CD14-positive monocyte (primary cell): ENCODE measurements at regions not wholly inside any gene's neighbourhood (a gene's known extent, or its start where the extent isn't known, plus 50 kb on each side); places are given as distances from the start of the nearest gene placed in this dataset.

Experiments used
- DNase-seq, 3 donors: peaks; one replicate each; pipeline ENCODE4 v3.0.0-alpha.2; 2011 to 2022
- H2AFZ ChIP-seq: 2 replicates; pipeline ENCODE4 v1.6.0; 2012; ENCODE audit warnings: mild to moderate bottlenecking, low read depth, low read length, inconsistent platforms; ENCODE audit not compliant: insufficient read depth, poor library complexity, severe bottlenecking
- H3K27ac ChIP-seq, 2 donors: 1 replicate in 1 of 2; 2 replicates in 1 of 2; pipeline ENCODE4 v1.5.1; 2012 to 2013; ENCODE audit warnings: low read length in 2 of 2, control low read depth in 1 of 2, inconsistent platforms in 1 of 2, low read depth in 1 of 2, mild to moderate bottlenecking in 1 of 2
- H3K27me3 ChIP-seq, 2 donors: one replicate each; pipeline versions ENCODE4 v1.6.0 to v1.6.1; 2011 to 2013; ENCODE audit warnings: low read length in 2 of 2; ENCODE audit not compliant: control insufficient read depth in 2 of 2, insufficient read depth in 2 of 2
- H3K36me3 ChIP-seq, 2 donors: replicated peaks in 1 of 2; 1 replicate in 1 of 2; 2 replicates in 1 of 2; pipeline versions ENCODE4 v1.5.1 to v1.6.1; 2012 to 2013; ENCODE audit warnings: low read length in 2 of 2, control low read depth in 1 of 2, inconsistent platforms in 1 of 2, mild to moderate bottlenecking in 1 of 2; ENCODE audit not compliant: insufficient read depth in 2 of 2, control insufficient read depth in 1 of 2
- H3K4me1 ChIP-seq, 2 donors: 1 replicate in 1 of 2; 2 replicates in 1 of 2; pipeline versions ENCODE4 v1.5.1 to v1.6.1; 2012 to 2013; ENCODE audit warnings: low read length in 2 of 2, control low read depth in 1 of 2, inconsistent platforms in 1 of 2, mild to moderate bottlenecking in 1 of 2, moderate library complexity in 1 of 2; ENCODE audit not compliant: insufficient read depth in 2 of 2, control insufficient read depth in 1 of 2
- H3K4me2 ChIP-seq: replicated peaks from 2 replicates; pipeline ENCODE3; 2012; ENCODE audit warnings: low read length, moderate library complexity, mild to moderate bottlenecking; ENCODE audit not compliant: poor library complexity, severe bottlenecking; ENCODE audit errors: extremely low read depth
- H3K4me3 ChIP-seq, 3 experiments: fragments of 200-600 bp in 1 of 3; sonication (generic) in 1 of 3; replicated peaks in 1 of 3; 1 replicate in 2 of 3; 2 replicates in 1 of 3; pipeline ENCODE4 v1.5.1; 2011 to 2013; ENCODE audit warnings: low read length in 3 of 3, mild to moderate bottlenecking in 3 of 3, control low read depth in 2 of 3, low read depth in 2 of 3, inconsistent platforms in 1 of 3, moderate library complexity in 1 of 3
- H3K79me2 ChIP-seq: 2 replicates; pipeline ENCODE4 v1.6.0; 2012; ENCODE audit warnings: mild to moderate bottlenecking, control low read depth, inconsistent platforms, low read length, moderate library complexity; ENCODE audit not compliant: insufficient read depth
- H3K9ac ChIP-seq: 2 replicates; pipeline ENCODE4 v1.6.0; 2017; ENCODE audit warnings: low read length, mild to moderate bottlenecking; ENCODE audit not compliant: insufficient read depth, poor library complexity, severe bottlenecking
- H3K9me3 ChIP-seq, 2 donors: replicated peaks in 1 of 2; 1 replicate in 1 of 2; 2 replicates in 1 of 2; pipeline versions ENCODE4 v1.5.1 to v1.6.1; 2012 to 2013; ENCODE audit warnings: low read length in 2 of 2, control low read depth in 1 of 2; ENCODE audit not compliant: control insufficient read depth in 1 of 2, insufficient read depth in 1 of 2
- H4K20me1 ChIP-seq: 2 replicates; pipeline ENCODE4 v1.6.0; 2012; ENCODE audit warnings: mild to moderate bottlenecking, low read length, control low read depth, moderate library complexity; ENCODE audit not compliant: insufficient read depth
- H3K27ac Mint-ChIP-seq, 7 donors: one replicate each; pipeline ENCODE4 v1.8.0; 2020; ENCODE audit warnings: mild to moderate bottlenecking in 7 of 7, mixed read lengths in 7 of 7, moderate library complexity in 6 of 7, inconsistent platforms in 2 of 7
- H3K27me3 Mint-ChIP-seq, 3 donors: one replicate each; pipeline ENCODE4 v1.8.0; 2021 to 2022; ENCODE audit warnings: low read depth in 3 of 3, mild to moderate bottlenecking in 3 of 3, mixed read lengths in 3 of 3, moderate library complexity in 3 of 3, inconsistent platforms in 1 of 3
- H3K36me3 Mint-ChIP-seq, 2 donors: one replicate each; pipeline ENCODE4 v1.8.0; 2020; ENCODE audit warnings: mixed read lengths in 2 of 2, inconsistent platforms in 1 of 2, mild to moderate bottlenecking in 1 of 2
- H3K4me1 Mint-ChIP-seq: one replicate; pipeline ENCODE4 v1.8.0; 2020; ENCODE audit warnings: mild to moderate bottlenecking, mixed read lengths
- H3K4me3 Mint-ChIP-seq, 2 donors: one replicate each; pipeline ENCODE4 v1.8.0; 2020; ENCODE audit warnings: mild to moderate bottlenecking in 2 of 2, mixed read lengths in 2 of 2, moderate library complexity in 1 of 2
- H3K9me3 Mint-ChIP-seq, 7 donors: one replicate each; pipeline ENCODE4 v1.8.0; 2020 to 2022; ENCODE audit warnings: mixed read lengths in 7 of 7, mild to moderate bottlenecking in 6 of 7, moderate library complexity in 6 of 7, inconsistent platforms in 2 of 7
- WGBS: methylation state at CpG from one replicate; pipeline ENCODE4 v1.1.5; 2013; ENCODE audit warnings: missing lambda C conversion rate; ENCODE audit not compliant: insufficient coverage; 5-methylcytosine and 5-hydroxymethylcytosine counted together
- intact Hi-C, 2 donors: fragments of 100-400 bp; cut with micrococcal nuclease; formaldehyde crosslinking; loops; one replicate each; pipeline versions ENCODE4 v1.15.0 to v1.15.1; 2023
- TF ChIP-seq, protein P1 (sequence below): fragments of 200-600 bp; IDR thresholded peaks from one replicate; pipeline ENCODE4 v1.8.0; 2022; ENCODE audit warnings: antibody characterized with exemption, mild to moderate bottlenecking

DNA sequence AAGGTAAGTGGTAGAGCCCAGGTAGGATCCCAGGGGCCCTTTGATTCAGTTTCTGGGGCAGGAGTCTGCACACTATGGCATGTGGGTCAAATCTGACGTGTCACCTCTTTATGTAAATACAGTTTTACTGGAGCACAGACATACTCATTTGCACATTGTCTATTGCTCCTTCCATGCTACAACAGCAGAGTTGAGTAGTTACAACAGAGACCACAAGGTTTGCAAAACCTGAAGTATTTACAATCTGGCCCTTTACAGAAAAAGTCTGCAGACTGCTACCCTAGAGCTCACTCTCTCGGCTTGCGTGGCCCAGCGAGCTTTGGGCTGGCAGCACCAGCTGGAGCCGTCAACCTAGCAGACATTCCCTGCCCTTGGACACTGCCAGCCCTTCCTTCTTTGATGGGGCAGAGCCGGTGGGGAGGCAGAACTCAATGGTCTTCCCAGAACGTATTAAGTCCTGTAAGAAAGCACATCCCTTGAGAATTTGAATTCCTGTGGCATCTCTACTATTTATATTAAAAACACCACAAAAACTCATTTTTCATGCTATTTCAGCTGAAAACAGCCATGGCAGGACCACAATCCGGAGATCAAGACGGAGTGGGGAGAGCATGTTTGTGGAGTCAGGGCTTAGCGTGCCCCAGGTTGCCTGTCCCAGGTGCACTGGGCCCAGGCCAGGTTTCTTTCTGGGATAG is 133.1 kb upstream of the NUDT7 start:
- H3K79me2 ChIP-seq: no peaks in the 10 kb centered on the region
- H3K4me2 ChIP-seq: no peak overlapping the region
- H3K9me3 ChIP-seq: no peaks in the 10 kb centered on the region
- DNase-seq: no peak
- peaks cover 0 to 3% of the 10 kb centered on the region in 2 donors for H3K4me1 ChIP-seq
- intact Hi-C loops: loop anchor here in 1 of 2 donors (5.0 kb wide), 1 partner anchor 352 kb away; no protein-coding TSS in a partner anchor
- no peaks in the 10 kb centered on the region for H3K27me3 ChIP-seq
- no peak overlapping the region for H3K9ac ChIP-seq
- no peak overlapping the region for H3K4me3 ChIP-seq
- Mint-ChIP-seq H3K36me3 (no peaks in the 10 kb centered on the region), H3K27me3 (peaks cover 0 to 4% (median 0%) of the 10 kb centered on the region in 3 donors), H3K9me3 (no peaks in the 10 kb centered on the region), H3K4me3 (no peak overlapping the region), H3K4me1 (peaks cover 7% of the 10 kb centered on the region), H3K27ac (no peak overlapping the region)
- 89% methylated on average over 10 of the region's 10 CpGs for WGBS
- no peak overlapping the region for H3K27ac ChIP-seq
- no peaks in the 10 kb centered on the region for H4K20me1 ChIP-seq
- no peak overlapping the region for H2AFZ ChIP-seq
- no peaks in the 10 kb centered on the region for H3K36me3 ChIP-seq
- TF ChIP-seq, protein P1, sequence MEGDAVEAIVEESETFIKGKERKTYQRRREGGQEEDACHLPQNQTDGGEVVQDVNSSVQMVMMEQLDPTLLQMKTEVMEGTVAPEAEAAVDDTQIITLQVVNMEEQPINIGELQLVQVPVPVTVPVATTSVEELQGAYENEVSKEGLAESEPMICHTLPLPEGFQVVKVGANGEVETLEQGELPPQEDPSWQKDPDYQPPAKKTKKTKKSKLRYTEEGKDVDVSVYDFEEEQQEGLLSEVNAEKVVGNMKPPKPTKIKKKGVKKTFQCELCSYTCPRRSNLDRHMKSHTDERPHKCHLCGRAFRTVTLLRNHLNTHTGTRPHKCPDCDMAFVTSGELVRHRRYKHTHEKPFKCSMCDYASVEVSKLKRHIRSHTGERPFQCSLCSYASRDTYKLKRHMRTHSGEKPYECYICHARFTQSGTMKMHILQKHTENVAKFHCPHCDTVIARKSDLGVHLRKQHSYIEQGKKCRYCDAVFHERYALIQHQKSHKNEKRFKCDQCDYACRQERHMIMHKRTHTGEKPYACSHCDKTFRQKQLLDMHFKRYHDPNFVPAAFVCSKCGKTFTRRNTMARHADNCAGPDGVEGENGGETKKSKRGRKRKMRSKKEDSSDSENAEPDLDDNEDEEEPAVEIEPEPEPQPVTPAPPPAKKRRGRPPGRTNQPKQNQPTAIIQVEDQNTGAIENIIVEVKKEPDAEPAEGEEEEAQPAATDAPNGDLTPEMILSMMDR: no peak

DNA sequence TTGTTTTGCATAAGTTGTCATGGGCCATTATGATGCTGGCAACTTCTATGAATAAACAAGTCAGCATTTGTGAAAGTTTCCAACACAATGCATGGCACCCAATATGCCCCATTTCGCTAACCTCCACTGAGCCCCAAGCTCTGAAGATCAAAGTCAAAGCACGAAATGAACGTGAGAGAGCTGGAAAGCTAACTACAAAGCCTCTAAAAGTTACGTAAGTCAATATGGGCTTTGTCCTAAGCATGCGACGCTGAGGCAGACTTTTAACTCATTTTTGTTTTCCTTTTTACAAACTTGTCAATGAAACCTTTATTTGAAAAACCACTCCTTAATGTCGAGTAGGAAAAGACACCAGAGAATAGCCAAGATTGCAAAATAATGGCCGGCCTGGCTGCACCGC is 131.6 kb upstream of the NUDT7 start:
- no peaks in the 10 kb centered on the region for H3K36me3 ChIP-seq
- H3K27me3 ChIP-seq: no peaks in the 10 kb centered on the region

More for the DNA sequence above, 131.6 kb upstream of the NUDT7 start:
- WGBS: 89% methylated on average over 9 of the region's 9 CpGs
- no peaks in the 10 kb centered on the region for H4K20me1 ChIP-seq
- Mint-ChIP-seq H3K4me3 (no peak overlapping the region), H3K36me3 (no peaks in the 10 kb centered on the region), H3K27ac (no peak overlapping the region), H3K27me3 (no peaks in the 10 kb centered on the region), H3K4me1 (peaks cover under 1% of the 10 kb centered on the region), H3K9me3 (no peaks in the 10 kb centered on the region)
- intact Hi-C loops: no loop called here
- DNase-seq: no peak
- H3K79me2 ChIP-seq: no peaks in the 10 kb centered on the region
- no peak overlapping the region for H3K9ac ChIP-seq
- no peak overlapping the region for H3K27ac ChIP-seq
- H3K4me1 ChIP-seq: peaks cover 0 to 2% of the 10 kb centered on the region in 2 donors
- no peak overlapping the region for H3K4me3 ChIP-seq
- no peak overlapping the region for H3K4me2 ChIP-seq
- no peaks in the 10 kb centered on the region for H3K9me3 ChIP-seq
- no peak overlapping the region for H2AFZ ChIP-seq
- TF ChIP-seq, protein P1: no peak
